Endodermal cell (in vitro differentiated cells): ENCODE measurements at regions not wholly inside any gene's neighbourhood (a gene's known extent, or its start where the extent isn't known, plus 50 kb on each side); places are given as distances from the start of the nearest gene placed in this dataset.

Experiments
- DNase-seq: peaks from one replicate; pipeline ENCODE4 v3.0.0-alpha.2; 2017
- H3K27ac ChIP-seq: 2 replicates; pipeline ENCODE4 v1.5.1; 2013; ENCODE audit warnings: mild to moderate bottlenecking, low read depth, low read length, moderate library complexity
- H3K27me3 ChIP-seq: 2 replicates; pipeline ENCODE4 v1.6.1; 2013; ENCODE audit warnings: mild to moderate bottlenecking, low read length, moderate library complexity; ENCODE audit not compliant: insufficient read depth, control insufficient read depth, poor library complexity, severe bottlenecking
- H3K36me3 ChIP-seq: 2 replicates; pipeline ENCODE4 v1.7.0; 2013; ENCODE audit warnings: mild to moderate bottlenecking, low read length, moderate library complexity; ENCODE audit not compliant: control insufficient read depth, insufficient read depth
- H3K4me1 ChIP-seq: one replicate; pipeline ENCODE4 v1.7.0; 2013; ENCODE audit warnings: low read length; ENCODE audit not compliant: control insufficient read depth, insufficient read depth
- H3K4me3 ChIP-seq: 2 replicates; pipeline ENCODE4 v1.5.1; 2013; ENCODE audit warnings: mild to moderate bottlenecking, low read length, moderate library complexity
- H3K9ac ChIP-seq: 2 replicates; pipeline ENCODE4 v1.6.1; 2013; ENCODE audit warnings: mild to moderate bottlenecking, low read length, moderate library complexity; ENCODE audit not compliant: poor library complexity, severe bottlenecking; ENCODE audit errors: extremely low read depth
- H3K9me3 ChIP-seq: 2 replicates; pipeline ENCODE4 v1.6.1; 2013; ENCODE audit warnings: mild to moderate bottlenecking, low read length, moderate library complexity; ENCODE audit not compliant: control insufficient read depth
- H3K27ac Mint-ChIP-seq: 2 replicates; pipeline ENCODE4 v1.8.0; 2020; ENCODE audit warnings: mixed read lengths
- H3K27me3 Mint-ChIP-seq: 2 replicates; pipeline ENCODE4 v1.8.0; 2021; ENCODE audit warnings: mild to moderate bottlenecking, mixed read lengths; ENCODE audit not compliant: insufficient read depth
- H3K36me3 Mint-ChIP-seq: 2 replicates; pipeline ENCODE4 v1.8.0; 2020; ENCODE audit warnings: low read depth, mixed read lengths
- H3K4me1 Mint-ChIP-seq: 2 replicates; pipeline ENCODE4 v1.8.0; 2020; ENCODE audit warnings: mixed read lengths
- H3K4me3 Mint-ChIP-seq: 2 replicates; pipeline ENCODE4 v1.8.0; 2020; ENCODE audit warnings: mild to moderate bottlenecking, moderate library complexity, mixed read lengths
- H3K9me3 Mint-ChIP-seq: 2 replicates; pipeline ENCODE4 v1.8.0; 2020; ENCODE audit warnings: mild to moderate bottlenecking, mixed read lengths
- WGBS, 2 experiments: methylation state at CpG; one replicate each; pipeline versions ENCODE4 v1.1.5 to v1.1.7; 2013; ENCODE audit warnings: missing lambda C conversion rate in 2 of 2, mixed read lengths in 1 of 2; ENCODE audit not compliant: insufficient coverage in 1 of 2, insufficient read length in 1 of 2; 5-methylcytosine and 5-hydroxymethylcytosine counted together
- TF ChIP-seq, protein P1 (sequence below): fragments of 200-600 bp; sonication (generic); conservative IDR thresholded peaks from 2 replicates; pipeline ENCODE4 v1.5.0; 2021; ENCODE audit warnings: antibody characterized with exemption, mild to moderate bottlenecking

- no peak overlapping the region for H3K9ac ChIP-seq
- Mint-ChIP-seq H3K27me3 (no peaks in the 10 kb centered on the region), H3K27ac (no peak overlapping the region)
Measured at GRCh38 chr15:48049736-48050135, 71.1 kb upstream of the SLC24A5 start.

DNA sequence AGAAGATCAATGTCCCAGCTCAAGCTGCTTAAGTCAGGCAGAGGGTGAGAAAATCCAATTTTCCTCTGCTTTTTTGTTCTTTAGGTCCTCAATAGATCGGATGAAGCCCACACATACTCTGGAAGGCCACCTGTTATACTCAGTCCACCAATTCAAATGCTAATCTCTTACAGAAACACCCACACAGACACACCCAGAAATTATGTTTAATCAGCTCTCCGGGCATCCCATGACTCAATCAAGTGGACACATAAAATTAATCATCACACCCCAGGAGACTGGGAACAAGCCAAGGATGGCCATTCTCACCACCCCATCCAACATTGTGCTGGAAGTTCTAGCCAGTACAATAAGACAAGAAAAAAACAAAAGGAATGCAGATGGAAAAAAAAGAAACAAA is 67.8 kb upstream of the SLC24A5 start:
- H3K36me3 ChIP-seq = no peaks in the 10 kb centered on the region
- peaks cover 3% of the 10 kb centered on the region for H3K36me3 Mint-ChIP-seq
- H3K4me1 Mint-ChIP-seq = peaks cover under 1% of the 10 kb centered on the region
- H3K27ac ChIP-seq = no peak overlapping the region
- TF ChIP-seq, protein P1, sequence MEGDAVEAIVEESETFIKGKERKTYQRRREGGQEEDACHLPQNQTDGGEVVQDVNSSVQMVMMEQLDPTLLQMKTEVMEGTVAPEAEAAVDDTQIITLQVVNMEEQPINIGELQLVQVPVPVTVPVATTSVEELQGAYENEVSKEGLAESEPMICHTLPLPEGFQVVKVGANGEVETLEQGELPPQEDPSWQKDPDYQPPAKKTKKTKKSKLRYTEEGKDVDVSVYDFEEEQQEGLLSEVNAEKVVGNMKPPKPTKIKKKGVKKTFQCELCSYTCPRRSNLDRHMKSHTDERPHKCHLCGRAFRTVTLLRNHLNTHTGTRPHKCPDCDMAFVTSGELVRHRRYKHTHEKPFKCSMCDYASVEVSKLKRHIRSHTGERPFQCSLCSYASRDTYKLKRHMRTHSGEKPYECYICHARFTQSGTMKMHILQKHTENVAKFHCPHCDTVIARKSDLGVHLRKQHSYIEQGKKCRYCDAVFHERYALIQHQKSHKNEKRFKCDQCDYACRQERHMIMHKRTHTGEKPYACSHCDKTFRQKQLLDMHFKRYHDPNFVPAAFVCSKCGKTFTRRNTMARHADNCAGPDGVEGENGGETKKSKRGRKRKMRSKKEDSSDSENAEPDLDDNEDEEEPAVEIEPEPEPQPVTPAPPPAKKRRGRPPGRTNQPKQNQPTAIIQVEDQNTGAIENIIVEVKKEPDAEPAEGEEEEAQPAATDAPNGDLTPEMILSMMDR = no peak
- no peaks in the 10 kb centered on the region for H3K27me3 Mint-ChIP-seq
- H3K9me3 ChIP-seq = peaks cover 10% of the 10 kb centered on the region
- H3K9ac ChIP-seq = no peak overlapping the region
- no peak overlapping the region for H3K4me3 ChIP-seq
- no peaks in the 10 kb centered on the region for H3K27me3 ChIP-seq
- no peak overlapping the region for H3K27ac Mint-ChIP-seq
- peaks cover 23% of the 10 kb centered on the region for H3K9me3 Mint-ChIP-seq
- no peak for DNase-seq
- H3K4me3 Mint-ChIP-seq = no peak overlapping the region
- 83 to 86% methylated on average over 1 to 2 of the region's 2 CpGs for WGBS, 2 experiments
- no peaks in the 10 kb centered on the region for H3K4me1 ChIP-seq

More at GRCh38 chr15:48049736-48050135, 71.1 kb upstream of the SLC24A5 start:
- Mint-ChIP-seq H3K9me3 (peaks cover 13% of the 10 kb centered on the region), H3K4me3 (no peak overlapping the region), H3K36me3 (no peaks in the 10 kb centered on the region), H3K4me1 (peaks cover 18% of the 10 kb centered on the region)
- DNase-seq = no peak
- TF ChIP-seq, protein P1 = no peak
- no peaks in the 10 kb centered on the region for H3K36me3 ChIP-seq
- H3K27me3 ChIP-seq = no peaks in the 10 kb centered on the region
- H3K4me1 ChIP-seq = peaks cover 3% of the 10 kb centered on the region
- H3K27ac ChIP-seq = no peak overlapping the region
- H3K9me3 ChIP-seq = peaks cover 10% of the 10 kb centered on the region
- no peak overlapping the region for H3K4me3 ChIP-seq

GRCh38 chr15:48058371-48058770 is 62.4 kb upstream of the SLC24A5 start:
- Mint-ChIP-seq H3K27ac (no peak overlapping the region), H3K4me1 (no peaks in the 10 kb centered on the region), H3K9me3 (peaks cover 14% of the 10 kb centered on the region), H3K27me3 (no peaks in the 10 kb centered on the region), H3K36me3 (peaks cover 3% of the 10 kb centered on the region), H3K4me3 (no peak overlapping the region)
- Histone ChIP-seq H3K27ac (no peak overlapping the region), H3K36me3 (no peaks in the 10 kb centered on the region), H3K27me3 (no peaks in the 10 kb centered on the region), H3K9ac (no peak overlapping the region), H3K9me3 (no peaks in the 10 kb centered on the region), H3K4me3 (no peak overlapping the region), H3K4me1 (no peaks in the 10 kb centered on the region)
- TF ChIP-seq, protein P1 = no peak
- DNase-seq = no peak
